Activated CD4-positive, alpha-beta T cell treated with anti-CD3 and anti-CD28 coated beads, Interleukin-2, amount 50 U/mL, for 48 hours (primary cell): ENCODE measurements at regions not wholly inside any gene's neighbourhood (a gene's known extent, or its start where the extent isn't known, plus 50 kb on each side); places are given as distances from the start of the nearest gene placed in this dataset.
"Not testable (repeated sequence)": the region's sequence is repeated elsewhere in the genome, so short reads cannot be mapped to it uniquely, and the experiment has no call there.

Experiments
- DNase-seq, 2 experiments: peaks; one replicate each; pipeline ENCODE4 v3.0.0-alpha.2; 2020

DNA sequence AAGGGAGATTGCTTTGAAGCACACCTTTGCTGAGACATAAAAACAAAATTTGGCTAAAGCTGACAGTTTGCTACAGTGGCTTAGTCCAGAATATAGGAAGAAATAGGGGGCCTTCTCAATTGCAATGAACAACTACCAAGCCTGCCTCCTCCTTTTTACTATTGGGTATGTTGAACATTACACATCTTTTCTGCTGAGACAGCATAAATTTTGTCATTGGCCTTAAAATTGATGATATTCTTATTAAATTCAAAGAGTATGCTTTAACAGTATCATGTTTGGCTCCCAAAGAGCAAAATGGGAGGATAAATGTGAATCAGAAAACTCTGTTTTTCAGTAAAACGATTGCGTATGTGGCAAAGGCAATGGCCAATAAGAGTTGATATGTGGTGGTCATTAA is 721.9 kb upstream of the IGFBP7 start:
- DNase-seq = no peak

DNA sequence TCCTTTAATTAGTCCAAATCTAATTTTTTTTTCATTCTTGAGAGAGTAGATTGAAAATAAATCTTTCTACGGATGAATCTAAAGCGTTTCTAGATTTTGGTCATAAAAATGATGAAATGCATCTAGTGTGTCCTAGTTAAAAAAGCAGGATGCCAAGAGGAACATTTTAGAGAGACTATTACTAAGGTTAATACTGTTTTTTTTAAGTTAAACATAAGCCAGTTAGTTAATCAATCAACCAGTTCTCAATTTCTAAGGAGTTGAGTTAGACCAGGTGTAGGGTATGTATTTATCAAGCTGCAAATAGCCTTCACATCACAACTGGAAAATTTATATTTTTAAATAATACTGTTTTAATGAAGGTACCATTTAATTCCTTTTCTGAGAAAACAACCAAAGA is 679.5 kb upstream of the IGFBP7 start:
- no peak for DNase-seq

DNA sequence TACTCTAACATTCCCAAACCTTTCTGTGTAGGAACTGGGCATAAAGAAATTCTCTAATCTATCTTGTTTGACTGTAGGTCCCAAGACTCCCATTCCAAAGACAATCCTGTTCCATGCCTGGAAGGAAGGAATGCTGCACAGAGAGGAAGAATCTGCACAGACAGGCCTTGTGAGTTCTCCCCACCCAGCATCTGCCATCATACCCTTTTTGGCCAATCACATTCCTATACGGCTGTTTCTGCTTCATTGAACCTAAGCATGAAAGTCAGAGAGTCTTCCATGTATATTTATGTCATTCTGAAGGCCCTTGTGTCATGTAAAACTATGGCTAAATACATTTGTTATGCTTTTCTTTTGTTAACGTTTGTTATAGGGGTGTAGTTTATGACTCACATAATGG is 667.7 kb upstream of the IGFBP7 start:
- DNase-seq = no peak

DNA sequence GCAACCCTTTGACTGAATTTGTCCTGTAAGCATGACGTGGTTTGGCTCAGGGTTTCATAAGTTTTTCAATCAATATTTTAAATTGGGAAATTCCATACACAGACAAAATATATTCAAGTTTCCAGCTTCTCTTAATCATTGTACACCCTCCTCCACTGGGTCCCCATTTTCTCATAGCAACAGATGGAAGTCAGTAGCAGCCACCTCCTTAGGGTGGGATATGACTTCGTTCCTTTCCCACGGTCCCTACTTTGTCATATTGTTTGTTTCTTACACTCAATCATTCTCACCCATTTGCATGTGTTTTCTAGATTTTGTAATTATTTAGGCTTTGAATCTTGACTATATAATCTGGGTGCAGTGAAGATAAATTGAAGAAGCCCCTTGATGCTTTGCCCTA is 664.5 kb upstream of the IGFBP7 start:
- no peak for DNase-seq

DNA sequence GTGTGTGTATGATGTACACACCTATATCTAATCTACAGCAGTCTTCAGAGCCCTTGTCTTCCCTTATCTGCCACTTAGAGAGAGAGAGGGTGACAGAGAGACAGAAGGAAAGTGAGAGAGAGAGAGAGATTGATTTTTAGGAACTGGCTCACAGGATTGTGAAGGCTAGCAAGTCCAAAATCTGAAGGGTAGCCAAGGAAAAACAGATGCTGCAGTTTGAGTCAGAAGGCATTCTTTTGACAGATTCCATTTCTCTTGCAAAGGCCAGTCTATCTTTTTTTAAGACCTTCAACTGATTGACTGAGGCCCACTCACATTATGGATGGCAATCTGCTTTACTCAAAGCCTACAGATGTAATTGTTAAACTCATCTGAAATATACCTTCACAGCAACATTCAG is 664.0 kb upstream of the IGFBP7 start:
- no peak for DNase-seq

DNA sequence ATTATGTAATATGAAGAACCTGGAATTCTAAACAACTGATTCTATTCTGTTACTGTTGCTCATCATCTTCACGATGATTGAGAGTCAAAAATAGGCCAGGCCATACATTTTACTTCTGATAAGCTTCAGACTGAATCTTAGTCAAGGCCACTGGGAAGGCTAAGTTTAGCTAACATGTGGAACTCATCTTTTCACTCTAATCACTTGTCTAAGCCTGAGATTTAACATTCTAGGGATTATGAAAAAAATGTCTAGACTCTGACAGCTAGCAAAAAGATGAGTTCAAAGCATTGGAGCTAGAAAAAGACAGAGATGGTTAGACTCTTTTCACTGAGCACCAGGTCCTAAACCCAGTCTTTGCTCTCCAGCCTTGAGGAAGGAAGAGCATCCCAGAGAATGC is 656.2 kb upstream of the IGFBP7 start:
- no peak for DNase-seq

DNA sequence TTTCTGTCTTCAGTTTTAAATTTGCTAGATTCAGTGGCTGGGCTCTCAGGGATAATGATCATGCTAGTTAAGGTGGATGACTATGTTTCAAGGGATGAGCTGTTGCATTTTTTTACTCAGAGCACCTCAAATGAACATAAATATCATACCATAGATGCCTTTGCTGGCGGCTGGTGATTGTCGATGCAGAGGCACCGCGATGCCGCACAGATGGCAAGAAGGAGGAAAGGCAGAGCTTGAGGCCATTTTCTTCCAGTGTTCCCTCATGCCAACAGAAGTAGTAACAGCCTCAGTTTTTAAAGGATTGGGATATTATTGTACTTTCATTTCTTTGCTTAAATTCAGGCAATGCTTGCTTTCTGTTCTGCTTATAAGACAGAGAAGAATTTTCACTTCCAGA is 654.7 kb upstream of the IGFBP7 start:
- no peak for DNase-seq

DNA sequence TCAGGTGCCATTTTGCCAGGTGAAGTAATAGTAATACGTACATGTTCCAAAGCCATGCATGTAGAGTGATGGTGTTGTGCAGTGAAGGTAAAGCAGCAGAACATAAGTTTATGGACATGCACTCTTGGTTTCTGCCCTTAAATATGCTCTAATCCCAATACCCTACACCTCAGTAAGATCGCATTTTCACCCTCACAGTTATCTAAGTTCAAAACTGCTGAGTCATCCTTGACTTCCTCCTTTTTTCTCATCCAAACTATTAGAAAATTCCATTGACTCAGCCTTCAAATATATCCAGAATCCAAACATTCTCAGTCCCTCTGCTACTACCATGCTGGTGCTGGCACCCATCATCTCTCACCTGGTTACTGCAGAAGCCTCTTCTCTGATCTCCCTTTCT is 652.9 kb upstream of the IGFBP7 start:
- DNase-seq = no peak

DNA sequence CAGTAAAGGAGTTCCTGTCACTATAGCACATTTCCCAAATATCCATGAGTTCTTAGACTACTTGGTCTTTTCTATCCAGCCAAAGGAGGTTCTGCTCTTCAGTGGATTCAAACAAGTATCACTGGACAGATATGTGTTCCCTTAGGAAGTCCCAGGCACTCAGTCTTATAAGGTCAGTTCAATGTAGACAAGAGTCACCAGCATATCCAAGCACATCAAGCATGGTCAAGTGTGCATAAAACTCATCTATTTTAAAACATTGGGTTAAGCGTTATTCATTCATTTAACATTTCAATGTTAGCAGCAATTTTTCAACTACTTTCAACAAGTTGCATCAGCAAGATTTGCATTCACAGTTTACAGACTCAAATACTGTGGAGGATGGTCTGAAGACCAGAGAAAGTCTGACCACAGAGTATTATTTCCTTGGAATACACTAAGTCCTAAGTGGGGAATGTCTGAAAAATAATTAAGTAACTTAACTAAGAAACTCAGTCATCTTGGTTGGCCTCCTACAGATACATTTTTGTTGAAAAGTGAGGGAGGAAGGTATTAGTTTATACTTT is 630.5 kb upstream of the IGFBP7 start:
- DNase-seq = no peak

DNA sequence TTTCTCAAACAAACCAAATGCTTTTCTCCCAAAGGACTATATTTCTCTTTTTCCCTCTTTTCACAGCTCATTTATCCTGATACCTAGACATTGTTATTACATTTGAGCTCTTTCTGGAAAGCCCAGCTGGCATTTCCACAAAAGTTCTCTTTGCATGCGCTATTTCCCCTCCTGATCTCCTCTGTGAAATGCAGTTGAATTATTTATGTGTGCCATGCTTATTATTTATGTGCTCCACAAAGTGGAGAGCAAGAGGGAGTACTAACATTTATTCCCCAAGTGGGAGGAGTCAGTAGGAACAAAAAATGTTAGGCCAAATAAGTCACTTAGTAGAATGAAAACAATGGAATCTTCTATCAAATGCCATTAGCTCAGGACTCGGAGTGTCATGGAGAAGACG is 626.6 kb upstream of the IGFBP7 start:
- no peak for DNase-seq

DNA sequence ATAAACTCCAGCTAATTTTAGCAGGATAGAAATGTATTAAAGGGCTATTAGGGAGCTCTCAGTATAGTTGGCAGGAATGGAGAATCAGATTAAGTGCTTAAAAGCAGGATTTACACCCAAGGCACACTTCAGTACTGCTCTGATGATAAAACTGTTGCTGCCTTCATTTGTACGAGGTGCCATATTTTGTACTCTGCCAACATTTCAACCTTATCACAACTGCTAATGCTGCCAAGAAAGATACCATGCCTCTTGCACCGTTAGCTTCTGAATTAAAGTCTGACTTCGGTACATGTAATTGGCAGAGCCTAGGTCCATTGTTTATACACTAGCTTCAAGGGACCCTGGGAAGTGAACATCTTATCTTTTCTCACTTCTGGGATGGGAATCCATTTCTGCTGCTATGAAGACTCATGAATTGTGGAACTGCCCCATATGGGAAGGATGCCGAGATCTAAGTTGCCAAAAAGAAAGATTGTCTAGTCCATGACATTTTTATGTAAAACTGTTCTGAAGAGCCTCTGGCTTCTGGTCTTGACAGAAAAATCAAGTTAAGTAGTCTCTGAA is 624.0 kb upstream of the IGFBP7 start:
- no peak for DNase-seq

DNA sequence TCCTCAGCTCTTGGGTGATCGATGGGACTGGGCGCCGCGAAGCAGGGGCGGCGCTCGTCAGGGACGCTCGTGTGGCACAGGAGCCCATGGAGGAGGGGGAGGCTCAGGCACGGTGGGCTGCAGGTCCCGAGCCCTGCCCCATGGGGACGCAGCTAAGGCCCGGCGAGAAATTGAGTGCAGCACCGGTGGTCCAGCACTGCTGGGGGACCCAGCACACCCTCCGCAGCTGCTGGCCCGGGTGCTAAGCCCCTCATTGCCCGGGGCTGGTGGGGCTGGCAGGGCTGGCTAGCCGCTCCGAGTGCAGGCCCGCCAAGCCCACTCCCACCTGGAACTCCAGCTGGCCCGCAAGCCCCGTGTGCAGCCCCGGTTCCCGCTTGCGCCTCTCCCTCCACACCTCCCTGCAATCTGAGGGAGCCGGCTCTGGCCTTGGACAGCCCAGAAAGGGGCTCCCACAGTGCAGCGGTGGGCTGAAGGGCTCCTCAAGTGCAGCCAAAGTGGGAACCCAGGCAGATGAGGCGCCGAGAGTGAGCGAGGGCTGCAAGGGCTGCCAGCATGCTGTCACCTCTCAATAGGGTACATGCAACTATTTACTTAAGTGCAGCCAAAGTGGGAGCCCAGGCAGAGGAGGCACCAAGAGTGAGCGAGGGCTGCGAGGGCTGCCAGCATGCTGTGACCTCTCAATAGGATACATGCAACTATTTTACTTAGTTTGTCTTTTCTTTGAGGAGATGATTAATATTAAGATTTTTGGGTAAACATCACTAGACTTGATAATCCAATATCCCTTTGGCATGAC is 619.8 kb upstream of the IGFBP7 start:
- not testable (repeated sequence) for DNase-seq

DNA sequence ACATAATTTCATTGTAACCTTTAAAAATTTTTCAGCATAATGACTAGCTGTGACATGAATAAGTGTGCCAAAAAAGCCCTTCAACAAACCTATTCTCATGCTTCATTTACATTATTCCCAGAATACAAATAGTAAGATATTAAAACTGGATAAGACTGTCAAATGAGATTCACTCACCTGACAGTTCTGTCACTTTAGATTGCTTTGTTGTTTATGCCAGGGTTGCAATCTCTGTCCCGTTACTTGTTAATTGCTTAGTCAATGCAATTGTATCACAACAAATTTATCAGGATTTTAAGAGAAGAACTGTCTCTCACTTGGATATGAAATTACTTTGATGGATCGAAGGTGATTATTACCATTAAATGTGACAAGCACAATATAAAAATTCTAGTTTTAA is 616.0 kb upstream of the IGFBP7 start:
- no peak for DNase-seq

DNA sequence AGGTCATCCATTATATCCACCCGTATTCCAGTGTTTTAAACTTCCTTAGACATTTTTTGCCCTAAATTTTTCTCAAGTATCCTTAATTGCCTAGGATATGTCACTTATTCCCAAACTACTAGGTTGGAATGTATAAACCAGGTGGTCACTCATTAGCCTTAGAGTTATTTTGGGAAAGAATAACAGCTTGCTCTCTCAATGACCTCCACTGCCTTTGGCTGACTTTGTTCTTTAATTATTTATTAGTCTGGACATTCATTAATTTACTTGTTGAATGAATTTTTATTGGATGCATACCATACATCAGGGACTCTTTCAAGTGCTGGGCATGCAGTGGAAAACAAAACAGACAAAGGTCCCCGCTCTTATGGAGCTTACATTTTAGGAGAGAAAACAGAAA is 609.3 kb upstream of the IGFBP7 start:
- DNase-seq = no peak

DNA sequence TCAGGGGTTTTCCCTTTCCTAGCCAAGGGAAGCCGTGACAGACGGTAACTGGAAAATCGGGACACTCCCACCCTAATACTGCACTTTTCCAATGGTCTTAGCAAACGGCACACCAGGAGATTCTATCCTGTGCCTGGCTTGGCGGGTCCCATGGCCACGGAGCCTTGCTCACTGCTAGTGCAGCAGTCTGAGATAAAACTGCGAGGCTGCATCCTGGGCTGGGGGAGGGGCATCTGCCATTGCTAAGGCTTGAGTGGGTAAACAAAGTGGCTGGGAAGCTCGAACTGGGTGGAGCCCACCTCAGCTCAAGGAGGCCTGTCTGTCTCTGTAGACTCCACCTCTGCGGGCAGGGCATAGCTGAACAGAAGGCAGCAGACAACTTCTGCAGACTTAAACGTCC is 604.1 kb upstream of the IGFBP7 start:
- DNase-seq = not testable (repeated sequence)

DNA sequence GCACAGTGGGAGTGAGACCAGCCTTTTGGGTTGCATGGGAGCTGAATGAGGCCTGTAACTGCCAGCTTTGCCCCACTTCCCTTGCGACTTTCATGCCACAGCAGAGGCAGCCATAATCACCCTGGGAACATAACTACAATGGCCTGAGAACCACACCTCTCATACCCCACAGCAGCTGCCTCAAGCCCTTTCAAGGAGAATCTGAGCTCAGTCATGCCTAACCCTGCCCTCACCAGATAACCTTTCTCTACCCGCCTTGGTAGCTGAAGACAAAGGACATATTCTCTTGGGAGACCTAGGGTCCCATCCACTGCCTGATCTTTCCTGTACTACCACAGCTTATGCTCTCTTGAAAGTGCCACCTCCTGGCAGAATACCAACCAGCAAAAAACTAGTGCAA is 599.9 kb upstream of the IGFBP7 start:
- no peak for DNase-seq

DNA sequence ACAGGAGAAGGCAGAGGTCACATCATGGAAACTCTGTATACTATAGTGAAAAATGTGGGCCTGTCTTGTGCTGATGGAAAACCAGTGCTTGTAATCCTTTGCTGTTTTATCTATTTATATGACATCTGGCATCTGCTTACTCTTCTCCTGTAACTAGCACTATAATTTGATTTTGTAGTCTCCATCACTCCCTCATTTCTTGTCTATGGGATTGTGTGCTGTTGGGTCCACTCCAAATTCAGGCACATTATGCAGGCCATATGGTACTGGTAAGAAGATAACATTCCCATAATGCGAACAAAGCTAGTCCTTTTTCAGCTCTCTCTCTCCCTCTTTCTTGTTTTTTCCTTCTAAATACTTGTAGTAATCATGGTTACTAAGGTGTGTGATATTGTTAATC is 581.2 kb upstream of the IGFBP7 start:
- no peak for DNase-seq

DNA sequence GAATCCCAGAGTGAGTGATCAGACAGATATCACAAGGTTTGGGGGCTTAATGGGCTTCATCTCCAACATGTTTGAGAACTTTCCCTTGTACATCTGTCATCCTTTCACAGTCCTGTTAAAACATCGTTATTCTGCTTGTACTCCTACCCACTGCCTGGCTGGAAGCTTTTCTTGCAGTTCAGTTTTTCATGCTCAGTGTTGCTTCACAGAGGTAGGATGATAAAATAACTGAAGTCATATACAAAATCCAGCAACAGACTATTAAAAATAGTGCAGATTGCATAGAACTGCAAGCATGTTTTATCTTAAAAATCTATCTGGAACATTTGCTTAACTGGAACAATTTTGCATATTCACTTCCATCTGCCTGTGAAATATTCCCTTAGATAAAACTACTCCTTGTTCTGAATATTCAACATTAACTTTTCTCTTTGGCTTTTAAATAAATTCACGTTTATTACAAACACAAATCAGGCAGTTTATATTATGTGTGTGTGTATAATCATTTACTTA is 579.6 kb upstream of the IGFBP7 start:
- DNase-seq = no peak

DNA sequence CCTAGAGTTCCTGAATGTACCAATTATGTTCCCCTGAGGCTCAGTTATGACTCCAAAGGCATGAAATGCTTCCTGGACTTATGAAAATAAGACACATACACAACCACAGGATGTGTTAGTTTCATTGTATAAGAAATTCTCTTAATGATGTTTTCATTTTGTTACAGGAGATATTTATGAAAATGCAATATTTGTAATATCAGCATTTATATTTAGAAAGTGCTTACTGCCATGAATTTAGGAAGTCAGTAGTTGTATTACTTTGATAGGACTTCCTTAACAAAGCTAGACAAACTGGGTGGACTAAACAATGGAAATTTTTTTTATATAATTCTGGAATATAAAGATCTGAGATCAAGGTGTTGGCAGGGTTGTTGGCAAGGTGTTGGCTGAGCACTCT is 572.1 kb upstream of the IGFBP7 start:
- no peak for DNase-seq

DNA sequence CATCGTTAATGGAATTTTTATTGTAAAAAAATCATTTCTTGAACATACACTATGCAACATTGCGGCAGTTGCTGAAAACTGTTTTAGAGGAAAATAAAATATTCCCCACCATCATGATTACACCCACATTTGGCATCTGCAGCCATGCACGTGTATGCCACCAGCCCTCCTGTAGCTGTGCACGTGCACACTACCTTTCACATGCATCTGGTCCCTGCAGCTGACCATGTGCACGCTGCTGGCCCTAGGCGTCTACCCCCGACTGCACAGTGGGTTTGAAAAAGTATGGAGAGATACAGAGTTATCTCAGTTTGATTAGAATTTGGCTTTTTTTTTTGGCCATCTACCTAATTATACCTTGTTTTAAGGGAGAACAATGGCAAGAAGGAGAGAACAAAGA is 569.8 kb upstream of the IGFBP7 start:
- no peak for DNase-seq

DNA sequence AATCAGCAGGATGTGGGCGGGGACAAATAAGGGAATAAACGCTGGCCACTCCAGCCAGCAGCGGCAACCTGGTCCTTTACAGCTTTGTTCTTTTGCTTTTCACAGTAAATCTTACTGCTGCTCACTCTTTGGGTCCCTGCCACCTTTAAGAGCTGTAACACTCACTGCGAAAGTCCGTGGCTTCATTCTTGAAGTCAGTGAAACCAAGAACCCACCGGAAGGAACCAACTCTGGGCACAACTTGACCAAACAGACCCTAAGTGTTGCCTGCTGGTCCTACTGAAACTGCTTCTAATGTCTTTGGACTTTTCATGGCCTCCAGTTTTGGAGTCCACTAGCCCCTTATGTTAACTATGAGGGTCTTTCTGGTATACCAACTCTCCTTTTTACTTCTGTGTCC is 566.2 kb upstream of the IGFBP7 start:
- no peak for DNase-seq

DNA sequence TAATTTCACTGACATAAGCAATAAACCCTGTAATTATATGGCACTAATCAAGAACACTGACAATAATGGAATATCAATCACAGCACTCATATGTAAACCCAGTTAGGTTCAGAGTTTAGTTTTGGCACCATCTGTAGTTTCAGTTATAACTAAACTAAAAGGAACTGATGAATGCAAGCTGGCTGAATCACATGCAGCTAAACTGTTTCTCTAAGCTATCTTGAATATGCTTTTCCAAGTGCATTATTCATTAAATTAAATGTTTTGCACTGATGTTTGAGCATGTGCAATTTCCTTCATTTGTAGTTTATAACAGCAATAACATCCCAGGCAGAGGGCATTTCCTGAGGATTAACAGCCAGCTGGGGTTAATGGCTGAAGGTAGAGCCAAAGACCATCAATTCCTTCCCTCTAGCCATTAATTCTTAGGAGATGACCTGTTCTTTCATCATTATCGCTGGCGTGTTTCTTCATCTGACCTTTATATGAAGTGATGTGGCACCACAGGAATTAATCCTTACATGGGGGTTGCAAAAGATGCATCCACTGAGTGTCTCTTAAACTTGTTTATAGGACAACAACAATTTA is 562.8 kb upstream of the IGFBP7 start:
- no peak for DNase-seq

DNA sequence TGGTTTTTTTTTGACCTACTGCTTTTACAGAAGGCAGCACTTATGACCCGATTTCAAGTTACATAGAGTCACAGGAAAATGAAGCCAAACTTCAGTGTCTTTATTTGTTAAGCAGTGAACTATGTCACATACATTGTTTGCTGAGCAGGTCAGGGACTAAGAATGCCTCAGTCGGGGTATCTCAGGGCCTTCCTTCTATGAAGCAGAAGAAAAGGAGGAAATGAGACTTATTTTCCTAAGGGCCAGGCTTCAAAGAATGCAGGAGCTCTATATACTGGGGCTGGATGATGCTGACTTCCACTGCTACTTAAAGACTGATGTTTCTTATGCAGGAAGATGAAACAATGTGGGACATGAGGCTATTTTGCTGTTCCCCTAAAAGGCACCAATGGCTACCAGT is 558.4 kb upstream of the IGFBP7 start:
- DNase-seq = no peak

DNA sequence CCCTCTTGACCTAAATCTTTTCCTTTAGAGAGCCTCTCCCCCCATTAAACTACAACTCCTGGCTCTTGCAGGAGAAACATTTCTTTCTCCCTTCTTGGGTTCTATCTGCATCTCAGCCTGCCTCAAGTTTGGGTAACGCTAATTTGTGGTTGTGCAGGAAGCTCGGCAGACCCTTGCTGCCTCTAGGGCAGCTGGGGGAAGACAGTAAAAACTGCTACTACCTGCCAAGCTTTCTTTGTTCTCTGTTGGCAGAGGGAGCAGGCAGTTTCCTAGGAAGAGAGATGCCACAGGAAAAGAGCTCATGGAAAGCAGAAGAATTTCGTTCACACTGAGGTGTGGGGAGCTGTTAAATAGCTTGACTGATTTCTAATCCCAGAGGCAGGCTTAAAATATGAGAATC is 555.6 kb upstream of the IGFBP7 start:
- no peak for DNase-seq
